SK-N-SH (cell line): ENCODE measurements at regions not wholly inside any gene's neighbourhood (a gene's known extent, or its start where the extent isn't known, plus 50 kb on each side); places are given as distances from the start of the nearest gene placed in this dataset.
A peak's percentile ranks its signal among the peaks of the same experiment; 100 is the strongest.

Experiments used
- CTCF ChIA-PET: fragments of 300-600, 350-600 bp; formaldehyde crosslinking; extraction: SDS; loops from one replicate; lab custom pipeline; 2021; lab: Yijun Ruan, JAX
- POLR2A ChIA-PET: fragments of 350-600 bp; sonication (Branson Sonifier 250); formaldehyde crosslinking; extraction: SDS; loops from one replicate; lab custom pipeline; 2020; ENCODE audit warnings: antibody characterized with exemption, inconsistent platforms; lab: Yijun Ruan, JAX
- DNase-seq: peaks from one replicate; pipeline ENCODE4 v3.0.0; 2012
- H2AFZ ChIP-seq: fragments of 200-600 bp; sonication (generic); 2 replicates; pipeline ENCODE4 v1.8.1; 2016; ENCODE audit warnings: antibody characterized with exemption, mild to moderate bottlenecking, low read depth
- H3F3A ChIP-seq: fragments of 200-600 bp; sonication (generic); replicated peaks from 2 replicates; pipeline ENCODE3; 2016; ENCODE audit warnings: antibody characterized with exemption, mild to moderate bottlenecking; ENCODE audit not compliant: insufficient read depth
- H3K27ac ChIP-seq, 2 experiments: fragments of 200-500 bp in 1 of 2; fragments of 200-600 bp in 1 of 2; sonication (Bioruptor generic) in 1 of 2; sonication (generic), shearing (Covaris generic) in 1 of 2; 2 replicates each; pipeline versions ENCODE4 v1.5.1 to v1.6.1; 2014 to 2016; ENCODE audit warnings: low read depth in 2 of 2, inconsistent platforms in 1 of 2, low read length in 1 of 2, mild to moderate bottlenecking in 1 of 2, mixed read lengths in 1 of 2
- H3K27me3 ChIP-seq: fragments of 200-600 bp; sonication (generic), shearing (Covaris generic); 2 replicates; pipeline ENCODE4 v1.6.1; 2016; ENCODE audit warnings: mixed run types; ENCODE audit not compliant: insufficient read depth
- H3K36me3 ChIP-seq, 2 experiments: fragments of 200-500 bp in 1 of 2; fragments of 200-600 bp in 1 of 2; sonication (Bioruptor generic) in 1 of 2; sonication (generic) in 1 of 2; replicated peaks in 1 of 2; 2 replicates each; pipeline versions ENCODE3 to v1.5.1; 2014 to 2016; ENCODE audit warnings: low read length in 1 of 2, mild to moderate bottlenecking in 1 of 2; ENCODE audit not compliant: insufficient read depth in 2 of 2, control insufficient read depth in 1 of 2
- H3K4me1 ChIP-seq, 2 experiments: fragments of 200-500 bp in 1 of 2; fragments of 200-600 bp in 1 of 2; sonication (Bioruptor generic) in 1 of 2; sonication (generic), shearing (Covaris generic) in 1 of 2; 2 replicates each; pipeline versions ENCODE4 v1.5.1 to v1.6.1; 2014 to 2016; ENCODE audit warnings: low read depth in 1 of 2, low read length in 1 of 2, mixed run types in 1 of 2; ENCODE audit not compliant: insufficient read depth in 2 of 2, control insufficient read depth in 1 of 2
- H3K4me2 ChIP-seq: fragments of 200-600 bp; sonication (generic), shearing (Covaris generic); 2 replicates; pipeline ENCODE4 v1.6.1; 2017; ENCODE audit warnings: mixed run types
- H3K4me3 ChIP-seq, 2 experiments: fragments of 200-500 bp in 1 of 2; fragments of 200-600 bp in 1 of 2; sonication (Bioruptor generic) in 1 of 2; sonication (generic), shearing (Covaris generic) in 1 of 2; 2 replicates each; pipeline versions ENCODE4 v1.5.1 to v1.8.1; 2014 to 2016; ENCODE audit warnings: low read depth in 2 of 2, inconsistent platforms in 1 of 2, low read length in 1 of 2, mild to moderate bottlenecking in 1 of 2, mixed read lengths in 1 of 2, moderate library complexity in 1 of 2
- H3K79me2 ChIP-seq: fragments of 200-600 bp; sonication (generic); 2 replicates; pipeline ENCODE4 v1.8.1; 2017; ENCODE audit warnings: mild to moderate bottlenecking; ENCODE audit not compliant: insufficient read depth
- H3K9ac ChIP-seq: fragments of 200-600 bp; sonication (generic); 2 replicates; pipeline ENCODE4 v1.6.1; 2017; ENCODE audit warnings: mixed run types
- H3K9me2 ChIP-seq: fragments of 200-600 bp; sonication (generic); 2 replicates; pipeline ENCODE4 v1.6.1; 2017; ENCODE audit warnings: mixed run types
- H3K9me3 ChIP-seq: fragments of 200-600 bp; sonication (generic); 2 replicates; pipeline ENCODE4 v1.6.1; 2017; ENCODE audit warnings: mixed run types, mild to moderate bottlenecking, moderate library complexity
- H4K20me1 ChIP-seq: fragments of 200-600 bp; sonication (generic); 2 replicates; pipeline ENCODE4 v1.6.1; 2017; ENCODE audit warnings: mild to moderate bottlenecking, mixed run types; ENCODE audit not compliant: insufficient read depth
- CHD2 ChIP-seq: fragments of 150-350 bp; IDR thresholded peaks from 2 replicates; pipeline ENCODE4 v1.6.1; 2018; ENCODE audit warnings: low read length; ENCODE audit not compliant: partially characterized antibody
- EZH2phosphoT487 ChIP-seq: fragments of 200-600 bp; sonication (generic); IDR thresholded peaks from 2 replicates; pipeline ENCODE4 v1.6.1; 2017; ENCODE audit warnings: low read depth, mixed run types, mild to moderate bottlenecking, antibody characterized with exemption, moderate library complexity, borderline replicate concordance
- FOSL2 ChIP-seq: IDR thresholded peaks from 2 replicates; pipeline ENCODE4 v1.4.0; 2012; ENCODE audit warnings: low read depth, mild to moderate bottlenecking, moderate library complexity, borderline replicate concordance
- FOXM1 ChIP-seq: IDR thresholded peaks from 2 replicates; pipeline ENCODE4 v1.4.0; 2012; ENCODE audit warnings: low read depth, mild to moderate bottlenecking
- GABPA ChIP-seq: IDR thresholded peaks from 2 replicates; pipeline ENCODE4 v1.4.0; 2012; ENCODE audit warnings: low read depth, mild to moderate bottlenecking
- JUND ChIP-seq: IDR thresholded peaks from 2 replicates; pipeline ENCODE4 v1.4.0; 2012
- RAD21 ChIP-seq: IDR thresholded peaks from 2 replicates; pipeline ENCODE4 v1.6.1; 2012; ENCODE audit warnings: mild to moderate bottlenecking, low read length
- SIN3A ChIP-seq: IDR thresholded peaks from 2 replicates; pipeline ENCODE4 v1.6.1; 2012; ENCODE audit warnings: low read depth, mild to moderate bottlenecking, low read length, moderate library complexity, borderline replicate concordance
- SMC3 ChIP-seq: IDR thresholded peaks from 2 replicates; pipeline ENCODE4 v1.6.1; 2012; ENCODE audit warnings: low read depth, low read length, improper control_type of control experiment
- TAF1 ChIP-seq: IDR thresholded peaks from 2 replicates; pipeline ENCODE4 v1.6.1; 2012; ENCODE audit warnings: low read depth, mild to moderate bottlenecking, low read length, moderate library complexity, borderline replicate concordance
- TCF12 ChIP-seq: IDR thresholded peaks from 2 replicates; pipeline ENCODE4 v1.4.0; 2012
- YY1 ChIP-seq: IDR thresholded peaks from 2 replicates; pipeline ENCODE4 v1.4.0; 2012; ENCODE audit warnings: low read depth, mild to moderate bottlenecking
- TF ChIP-seq, protein P1 (sequence below): IDR thresholded peaks from 2 replicates; pipeline ENCODE4 v1.6.1; 2012; ENCODE audit warnings: mild to moderate bottlenecking, low read depth, low read length, moderate library complexity
- TF ChIP-seq, protein P2 (sequence below): fragments of 200-600 bp; sonication (generic); IDR thresholded peaks from 2 replicates; pipeline ENCODE4 v1.6.1; 2017; ENCODE audit warnings: antibody characterized with exemption, mild to moderate bottlenecking, moderate library complexity
- TF ChIP-seq, protein P3 (sequence below): IDR thresholded peaks from 2 replicates; pipeline ENCODE4 v1.4.0; 2012; ENCODE audit warnings: low read depth, borderline replicate concordance
- TF ChIP-seq, protein P4 (sequence below): IDR thresholded peaks from 2 replicates; pipeline ENCODE4; 2012
- TF ChIP-seq, protein P5 (sequence below): fragments of 150-350 bp; IDR thresholded peaks from 2 replicates; pipeline ENCODE4 v1.6.1; 2016; ENCODE audit warnings: mild to moderate bottlenecking, low read depth, low read length

DNA sequence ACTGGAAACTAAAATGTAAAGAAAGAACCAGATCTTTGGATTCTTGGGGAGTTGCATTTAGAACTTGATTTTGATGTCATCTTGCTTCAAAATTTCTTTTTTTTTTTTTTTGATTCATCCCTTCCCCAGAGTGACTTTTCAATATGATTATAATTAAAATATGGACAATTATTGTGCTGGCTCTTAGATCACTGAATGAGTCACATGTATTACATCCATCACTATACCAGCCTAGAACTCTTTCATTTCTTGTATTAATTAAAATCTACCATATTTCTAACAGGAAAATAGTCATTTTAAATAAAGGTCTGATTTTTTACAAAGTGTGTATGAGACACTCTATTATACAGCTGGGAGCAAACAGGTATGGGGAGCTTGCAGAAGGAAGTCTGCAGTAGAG lies 269.5 kb upstream of the AKR1E2 start:
- Histone ChIP-seq H4K20me1 (no peaks in the 10 kb centered on the region), H3K27ac (no peak overlapping the region), H3K4me3 (no peak overlapping the region), H3K4me2 (no peak overlapping the region), H3K9ac (no peak overlapping the region)
- ChIA-PET POLR2A (no interaction called here), CTCF (no interaction called here)
- TF ChIP-seq, protein P1, sequence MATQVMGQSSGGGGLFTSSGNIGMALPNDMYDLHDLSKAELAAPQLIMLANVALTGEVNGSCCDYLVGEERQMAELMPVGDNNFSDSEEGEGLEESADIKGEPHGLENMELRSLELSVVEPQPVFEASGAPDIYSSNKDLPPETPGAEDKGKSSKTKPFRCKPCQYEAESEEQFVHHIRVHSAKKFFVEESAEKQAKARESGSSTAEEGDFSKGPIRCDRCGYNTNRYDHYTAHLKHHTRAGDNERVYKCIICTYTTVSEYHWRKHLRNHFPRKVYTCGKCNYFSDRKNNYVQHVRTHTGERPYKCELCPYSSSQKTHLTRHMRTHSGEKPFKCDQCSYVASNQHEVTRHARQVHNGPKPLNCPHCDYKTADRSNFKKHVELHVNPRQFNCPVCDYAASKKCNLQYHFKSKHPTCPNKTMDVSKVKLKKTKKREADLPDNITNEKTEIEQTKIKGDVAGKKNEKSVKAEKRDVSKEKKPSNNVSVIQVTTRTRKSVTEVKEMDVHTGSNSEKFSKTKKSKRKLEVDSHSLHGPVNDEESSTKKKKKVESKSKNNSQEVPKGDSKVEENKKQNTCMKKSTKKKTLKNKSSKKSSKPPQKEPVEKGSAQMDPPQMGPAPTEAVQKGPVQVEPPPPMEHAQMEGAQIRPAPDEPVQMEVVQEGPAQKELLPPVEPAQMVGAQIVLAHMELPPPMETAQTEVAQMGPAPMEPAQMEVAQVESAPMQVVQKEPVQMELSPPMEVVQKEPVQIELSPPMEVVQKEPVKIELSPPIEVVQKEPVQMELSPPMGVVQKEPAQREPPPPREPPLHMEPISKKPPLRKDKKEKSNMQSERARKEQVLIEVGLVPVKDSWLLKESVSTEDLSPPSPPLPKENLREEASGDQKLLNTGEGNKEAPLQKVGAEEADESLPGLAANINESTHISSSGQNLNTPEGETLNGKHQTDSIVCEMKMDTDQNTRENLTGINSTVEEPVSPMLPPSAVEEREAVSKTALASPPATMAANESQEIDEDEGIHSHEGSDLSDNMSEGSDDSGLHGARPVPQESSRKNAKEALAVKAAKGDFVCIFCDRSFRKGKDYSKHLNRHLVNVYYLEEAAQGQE, result no peak
- TF ChIP-seq RAD21, result no peak
- TF ChIP-seq SIN3A, result no peak
- TF ChIP-seq EZH2phosphoT487, result no peak
- no peak for TF ChIP-seq CHD2
- TF ChIP-seq TCF12, result no peak
- TF ChIP-seq JUND, result no peak
- no peak for TF ChIP-seq FOSL2
- no peak for TF ChIP-seq TAF1
- TF ChIP-seq, protein P2, sequence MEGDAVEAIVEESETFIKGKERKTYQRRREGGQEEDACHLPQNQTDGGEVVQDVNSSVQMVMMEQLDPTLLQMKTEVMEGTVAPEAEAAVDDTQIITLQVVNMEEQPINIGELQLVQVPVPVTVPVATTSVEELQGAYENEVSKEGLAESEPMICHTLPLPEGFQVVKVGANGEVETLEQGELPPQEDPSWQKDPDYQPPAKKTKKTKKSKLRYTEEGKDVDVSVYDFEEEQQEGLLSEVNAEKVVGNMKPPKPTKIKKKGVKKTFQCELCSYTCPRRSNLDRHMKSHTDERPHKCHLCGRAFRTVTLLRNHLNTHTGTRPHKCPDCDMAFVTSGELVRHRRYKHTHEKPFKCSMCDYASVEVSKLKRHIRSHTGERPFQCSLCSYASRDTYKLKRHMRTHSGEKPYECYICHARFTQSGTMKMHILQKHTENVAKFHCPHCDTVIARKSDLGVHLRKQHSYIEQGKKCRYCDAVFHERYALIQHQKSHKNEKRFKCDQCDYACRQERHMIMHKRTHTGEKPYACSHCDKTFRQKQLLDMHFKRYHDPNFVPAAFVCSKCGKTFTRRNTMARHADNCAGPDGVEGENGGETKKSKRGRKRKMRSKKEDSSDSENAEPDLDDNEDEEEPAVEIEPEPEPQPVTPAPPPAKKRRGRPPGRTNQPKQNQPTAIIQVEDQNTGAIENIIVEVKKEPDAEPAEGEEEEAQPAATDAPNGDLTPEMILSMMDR, result no peak
- TF ChIP-seq FOXM1, result no peak
- TF ChIP-seq, protein P3, sequence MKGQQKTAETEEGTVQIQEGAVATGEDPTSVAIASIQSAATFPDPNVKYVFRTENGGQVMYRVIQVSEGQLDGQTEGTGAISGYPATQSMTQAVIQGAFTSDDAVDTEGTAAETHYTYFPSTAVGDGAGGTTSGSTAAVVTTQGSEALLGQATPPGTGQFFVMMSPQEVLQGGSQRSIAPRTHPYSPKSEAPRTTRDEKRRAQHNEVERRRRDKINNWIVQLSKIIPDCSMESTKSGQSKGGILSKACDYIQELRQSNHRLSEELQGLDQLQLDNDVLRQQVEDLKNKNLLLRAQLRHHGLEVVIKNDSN, result no peak
- TF ChIP-seq YY1, result no peak
- TF ChIP-seq, protein P4, sequence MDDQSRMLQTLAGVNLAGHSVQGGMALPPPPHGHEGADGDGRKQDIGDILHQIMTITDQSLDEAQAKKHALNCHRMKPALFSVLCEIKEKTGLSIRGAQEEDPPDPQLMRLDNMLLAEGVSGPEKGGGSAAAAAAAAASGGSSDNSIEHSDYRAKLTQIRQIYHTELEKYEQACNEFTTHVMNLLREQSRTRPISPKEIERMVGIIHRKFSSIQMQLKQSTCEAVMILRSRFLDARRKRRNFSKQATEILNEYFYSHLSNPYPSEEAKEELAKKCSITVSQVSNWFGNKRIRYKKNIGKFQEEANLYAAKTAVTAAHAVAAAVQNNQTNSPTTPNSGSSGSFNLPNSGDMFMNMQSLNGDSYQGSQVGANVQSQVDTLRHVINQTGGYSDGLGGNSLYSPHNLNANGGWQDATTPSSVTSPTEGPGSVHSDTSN, result no peak
- TF ChIP-seq, protein P5, sequence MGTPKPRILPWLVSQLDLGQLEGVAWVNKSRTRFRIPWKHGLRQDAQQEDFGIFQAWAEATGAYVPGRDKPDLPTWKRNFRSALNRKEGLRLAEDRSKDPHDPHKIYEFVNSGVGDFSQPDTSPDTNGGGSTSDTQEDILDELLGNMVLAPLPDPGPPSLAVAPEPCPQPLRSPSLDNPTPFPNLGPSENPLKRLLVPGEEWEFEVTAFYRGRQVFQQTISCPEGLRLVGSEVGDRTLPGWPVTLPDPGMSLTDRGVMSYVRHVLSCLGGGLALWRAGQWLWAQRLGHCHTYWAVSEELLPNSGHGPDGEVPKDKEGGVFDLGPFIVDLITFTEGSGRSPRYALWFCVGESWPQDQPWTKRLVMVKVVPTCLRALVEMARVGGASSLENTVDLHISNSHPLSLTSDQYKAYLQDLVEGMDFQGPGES, result no peak
- no peak for TF ChIP-seq GABPA
- no peak for TF ChIP-seq SMC3
- TF ChIP-seq, all 33 proteins: peak for 0
- DNase-seq, result no peak
- Histone ChIP-seq H3F3A (peaks cover 3% of the 10 kb centered on the region), H3K79me2 (no peaks in the 10 kb centered on the region), H3K9me3 (no peaks in the 10 kb centered on the region; the same call in 1 of the 2 replicates), H3K27me3 (no peaks in the 10 kb centered on the region), H3K36me3 (no peaks in the 10 kb centered on the region), H3K4me1 (no peaks in the 10 kb centered on the region; a peak in 1 of 4 replicates), H3K9me2 (no peaks in the 10 kb centered on the region), H2AFZ (0 out of 2 replicates have a peak overlapping the region, but pooled peaks have one; percentile 33)
